ENCODE measurements at regions not wholly inside any gene's neighbourhood (a gene's known extent, or its start where the extent isn't known, plus 50 kb on each side); places are given as distances from the start of the nearest gene placed in this dataset.

- TF ChIP-seq CTCF (conservative IDR thresholded peaks at IDR 0.05) (no peak), ZFX (IDR thresholded peaks at IDR 0.05) (no peak)
Measured at GRCh38 chr11:93081694-93082093, 112.2 kb downstream of the MTNR1B start.

All from C4-2B (cell line).